DOHH2 (cell line): ENCODE measurements at regions not wholly inside any gene's neighbourhood (a gene's known extent, or its start where the extent isn't known, plus 50 kb on each side); places are given as distances from the start of the nearest gene placed in this dataset.

Experiments
- H3F3A ChIP-seq: fragments of 200-600 bp; sonication (generic), shearing (Covaris generic); 2 replicates; pipeline ENCODE4 v1.6.0; 2016; ENCODE audit warnings: antibody characterized with exemption, mild to moderate bottlenecking; ENCODE audit not compliant: control insufficient read depth, insufficient read depth
- H3K27ac ChIP-seq: fragments of 200-600 bp; sonication (generic); 2 replicates; pipeline ENCODE4 v1.5.1; 2014; ENCODE audit warnings: low read depth, mild to moderate bottlenecking, low read length, moderate library complexity
- H3K27me3 ChIP-seq: fragments of 200-600 bp; sonication (generic); 2 replicates; pipeline ENCODE4 v1.6.1; 2014; ENCODE audit warnings: mild to moderate bottlenecking, low read length, mixed read lengths; ENCODE audit not compliant: control insufficient read depth
- H3K36me3 ChIP-seq: fragments of 200-600 bp; sonication (generic); 2 replicates; pipeline ENCODE4 v1.6.1; 2014; ENCODE audit warnings: mild to moderate bottlenecking, low read length, moderate library complexity, mixed read lengths; ENCODE audit not compliant: control insufficient read depth
- H3K4me1 ChIP-seq: fragments of 200-600 bp; sonication (generic); 2 replicates; pipeline ENCODE4 v1.6.1; 2014; ENCODE audit warnings: mild to moderate bottlenecking, low read length, mixed read lengths; ENCODE audit not compliant: control insufficient read depth
- H3K4me2 ChIP-seq: fragments of 200-600 bp; sonication (generic); 2 replicates; pipeline ENCODE4 v1.6.0; 2014; ENCODE audit warnings: mild to moderate bottlenecking, low read length, moderate library complexity
- H3K4me3 ChIP-seq: fragments of 200-600 bp; sonication (generic); 2 replicates; pipeline ENCODE4 v1.5.1; 2014; ENCODE audit warnings: mild to moderate bottlenecking, low read length, mixed read lengths
- H3K79me2 ChIP-seq: fragments of 200-600 bp; sonication (generic); 2 replicates; pipeline ENCODE4 v1.6.1; 2014; ENCODE audit warnings: mild to moderate bottlenecking, low read length, mixed read lengths; ENCODE audit not compliant: control insufficient read depth
- H3K9me2 ChIP-seq: fragments of 200-600 bp; sonication (generic); replicated peaks from 2 replicates; pipeline ENCODE4 v1.6.1; 2014; ENCODE audit warnings: mild to moderate bottlenecking, low read length, mixed read lengths; ENCODE audit not compliant: control insufficient read depth
- H3K9me3 ChIP-seq: fragments of 200-600 bp; sonication (generic); 2 replicates; pipeline ENCODE4 v1.6.1; 2014; ENCODE audit warnings: antibody characterized with exemption, low read length, mixed read lengths; ENCODE audit not compliant: control insufficient read depth, insufficient read depth
- H4K20me1 ChIP-seq: fragments of 200-600 bp; sonication (generic); 2 replicates; pipeline ENCODE4 v1.6.0; 2014; ENCODE audit warnings: low read depth, mild to moderate bottlenecking, antibody characterized with exemption, low read length, moderate library complexity; ENCODE audit not compliant: control insufficient read depth, insufficient read depth
- CTCF ChIP-seq: fragments of 200-600 bp; sonication (generic); IDR thresholded peaks from one replicate; pipeline ENCODE4 v1.5.1; 2014; ENCODE audit warnings: antibody characterized with exemption, mild to moderate bottlenecking, low read depth, low read length; ENCODE audit not compliant: poor library complexity, severe bottlenecking
- EZH2phosphoT487 ChIP-seq: fragments of 200-600 bp; sonication (generic); IDR thresholded peaks from 2 replicates; pipeline ENCODE4 v1.6.1; 2017; ENCODE audit warnings: borderline replicate concordance, mild to moderate bottlenecking, antibody characterized with exemption, low read length, moderate library complexity, mixed read lengths

DNA sequence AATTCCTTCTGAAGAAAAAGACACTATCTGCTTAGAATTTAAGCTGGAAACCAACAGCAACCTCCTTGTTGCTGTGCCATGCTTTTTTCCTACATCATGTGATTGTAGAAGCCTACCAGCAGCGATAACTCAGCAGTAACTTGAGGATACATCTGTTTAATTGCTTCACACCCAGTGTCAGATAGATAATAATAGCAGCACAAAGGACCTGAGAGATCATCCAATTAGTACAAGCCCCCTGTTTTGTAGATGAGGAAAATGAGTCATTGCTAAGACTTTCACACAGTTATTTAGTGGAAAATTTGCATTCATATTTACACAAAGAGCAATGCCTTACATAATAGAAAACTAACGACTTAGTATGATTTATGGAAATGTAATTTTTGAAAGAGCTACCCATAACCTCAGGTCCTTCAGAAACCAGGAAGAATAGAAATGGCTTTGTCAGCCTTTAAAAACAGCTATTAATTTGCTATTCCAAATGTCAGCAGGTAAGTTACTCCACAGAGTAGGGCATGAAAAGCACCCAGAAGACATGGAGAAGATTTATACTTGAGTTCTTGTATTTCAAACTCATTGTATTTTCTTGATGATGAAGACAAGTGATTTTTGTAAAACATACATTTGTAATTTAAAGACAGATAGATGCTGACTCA lies 93.7 kb upstream of the SGCG start:
- Histone ChIP-seq H3K79me2 (no peaks in the 10 kb centered on the region), H3K4me2 (no peak overlapping the region), H3K9me2 (no peaks in the 10 kb centered on the region), H3K27ac (no peak overlapping the region), H3K27me3 (no peaks in the 10 kb centered on the region), H3K4me1 (no peaks in the 10 kb centered on the region), H4K20me1 (no peaks in the 10 kb centered on the region), H3K36me3 (no peaks in the 10 kb centered on the region), H3K9me3 (no peaks in the 10 kb centered on the region), H3F3A (no peaks in the 10 kb centered on the region), H3K4me3 (no peak overlapping the region)
- TF ChIP-seq EZH2phosphoT487, result no peak
- TF ChIP-seq CTCF, result no peak

GRCh38 chr13:23087880-23088279 lies 92.9 kb upstream of the SGCG start:
- TF ChIP-seq EZH2phosphoT487 (no peak), CTCF (peak; percentile 63)
- Histone ChIP-seq H3K27me3 (no peaks in the 10 kb centered on the region), H4K20me1 (no peaks in the 10 kb centered on the region), H3F3A (no peaks in the 10 kb centered on the region), H3K79me2 (no peaks in the 10 kb centered on the region), H3K9me3 (no peaks in the 10 kb centered on the region), H3K9me2 (no peaks in the 10 kb centered on the region), H3K4me3 (no peak overlapping the region), H3K36me3 (no peaks in the 10 kb centered on the region), H3K4me2 (no peak overlapping the region), H3K27ac (no peak overlapping the region), H3K4me1 (no peaks in the 10 kb centered on the region)

GRCh38 chr13:23098161-23098907 lies 82.4 kb upstream of the SGCG start:
- Histone ChIP-seq H3K9me2 (no peaks in the 10 kb centered on the region), H3K4me2 (no peak overlapping the region), H4K20me1 (no peaks in the 10 kb centered on the region), H3K4me3 (no peak overlapping the region), H3K79me2 (no peaks in the 10 kb centered on the region), H3F3A (no peaks in the 10 kb centered on the region), H3K27ac (no peak overlapping the region), H3K9me3 (no peaks in the 10 kb centered on the region), H3K36me3 (no peaks in the 10 kb centered on the region), H3K4me1 (no peaks in the 10 kb centered on the region), H3K27me3 (no peaks in the 10 kb centered on the region)
- TF ChIP-seq CTCF (no peak), EZH2phosphoT487 (no peak)
